Panc1 (cell line): ENCODE measurements at regions not wholly inside any gene's neighbourhood (a gene's known extent, or its start where the extent isn't known, plus 50 kb on each side); places are given as distances from the start of the nearest gene placed in this dataset.

Experiments
- POLR2AphosphoS5 ChIP-seq: IDR thresholded peaks from 2 replicates; pipeline ENCODE4 v1.6.1; 2012; ENCODE audit warnings: mild to moderate bottlenecking, low read depth, low read length, moderate library complexity
- TCF7L2 ChIP-seq: IDR thresholded peaks from 2 replicates; pipeline ENCODE4 v1.6.1; 2011; ENCODE audit warnings: mild to moderate bottlenecking, low read depth, low read length, inconsistent platforms
- TF ChIP-seq, protein P1 (sequence below): fragments of 450-650 bp; IDR thresholded peaks from 2 replicates; pipeline ENCODE4 v1.5.1; 2017; ENCODE audit warnings: mild to moderate bottlenecking
- TF ChIP-seq, protein P2 (sequence below), 2 experiments: IDR thresholded peaks; 2 replicates each; pipeline ENCODE4 v1.6.1; 2011 to 2012; ENCODE audit warnings: low read depth in 2 of 2, control low read depth in 1 of 2, low read length in 1 of 2, mild to moderate bottlenecking in 1 of 2, moderate library complexity in 1 of 2; ENCODE audit not compliant: insufficient read depth in 1 of 2

DNA sequence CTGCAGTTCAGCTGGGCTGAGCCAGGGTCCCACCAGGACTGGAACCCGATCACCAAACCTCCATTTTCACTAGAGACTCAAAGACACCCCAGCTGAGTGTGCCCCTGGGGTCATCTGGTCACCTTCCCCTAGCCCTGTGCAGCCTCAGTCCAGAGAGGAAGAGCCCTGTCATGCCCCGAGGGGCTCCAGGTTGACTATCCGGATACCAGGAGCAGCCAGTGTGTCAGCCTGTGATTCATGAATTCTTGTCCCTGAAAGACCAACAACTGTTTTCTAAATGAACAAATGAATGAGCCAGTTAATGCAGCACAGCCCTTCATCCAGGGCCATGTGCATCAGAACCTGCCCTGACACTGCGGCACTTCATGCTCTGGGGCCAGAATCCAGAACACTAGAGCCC is 201.9 kb upstream of the TCERG1L start:
- TF ChIP-seq, protein P1, sequence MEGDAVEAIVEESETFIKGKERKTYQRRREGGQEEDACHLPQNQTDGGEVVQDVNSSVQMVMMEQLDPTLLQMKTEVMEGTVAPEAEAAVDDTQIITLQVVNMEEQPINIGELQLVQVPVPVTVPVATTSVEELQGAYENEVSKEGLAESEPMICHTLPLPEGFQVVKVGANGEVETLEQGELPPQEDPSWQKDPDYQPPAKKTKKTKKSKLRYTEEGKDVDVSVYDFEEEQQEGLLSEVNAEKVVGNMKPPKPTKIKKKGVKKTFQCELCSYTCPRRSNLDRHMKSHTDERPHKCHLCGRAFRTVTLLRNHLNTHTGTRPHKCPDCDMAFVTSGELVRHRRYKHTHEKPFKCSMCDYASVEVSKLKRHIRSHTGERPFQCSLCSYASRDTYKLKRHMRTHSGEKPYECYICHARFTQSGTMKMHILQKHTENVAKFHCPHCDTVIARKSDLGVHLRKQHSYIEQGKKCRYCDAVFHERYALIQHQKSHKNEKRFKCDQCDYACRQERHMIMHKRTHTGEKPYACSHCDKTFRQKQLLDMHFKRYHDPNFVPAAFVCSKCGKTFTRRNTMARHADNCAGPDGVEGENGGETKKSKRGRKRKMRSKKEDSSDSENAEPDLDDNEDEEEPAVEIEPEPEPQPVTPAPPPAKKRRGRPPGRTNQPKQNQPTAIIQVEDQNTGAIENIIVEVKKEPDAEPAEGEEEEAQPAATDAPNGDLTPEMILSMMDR = no peak
- TF ChIP-seq POLR2AphosphoS5 (no peak), TCF7L2 (no peak)
- TF ChIP-seq, protein P2, sequence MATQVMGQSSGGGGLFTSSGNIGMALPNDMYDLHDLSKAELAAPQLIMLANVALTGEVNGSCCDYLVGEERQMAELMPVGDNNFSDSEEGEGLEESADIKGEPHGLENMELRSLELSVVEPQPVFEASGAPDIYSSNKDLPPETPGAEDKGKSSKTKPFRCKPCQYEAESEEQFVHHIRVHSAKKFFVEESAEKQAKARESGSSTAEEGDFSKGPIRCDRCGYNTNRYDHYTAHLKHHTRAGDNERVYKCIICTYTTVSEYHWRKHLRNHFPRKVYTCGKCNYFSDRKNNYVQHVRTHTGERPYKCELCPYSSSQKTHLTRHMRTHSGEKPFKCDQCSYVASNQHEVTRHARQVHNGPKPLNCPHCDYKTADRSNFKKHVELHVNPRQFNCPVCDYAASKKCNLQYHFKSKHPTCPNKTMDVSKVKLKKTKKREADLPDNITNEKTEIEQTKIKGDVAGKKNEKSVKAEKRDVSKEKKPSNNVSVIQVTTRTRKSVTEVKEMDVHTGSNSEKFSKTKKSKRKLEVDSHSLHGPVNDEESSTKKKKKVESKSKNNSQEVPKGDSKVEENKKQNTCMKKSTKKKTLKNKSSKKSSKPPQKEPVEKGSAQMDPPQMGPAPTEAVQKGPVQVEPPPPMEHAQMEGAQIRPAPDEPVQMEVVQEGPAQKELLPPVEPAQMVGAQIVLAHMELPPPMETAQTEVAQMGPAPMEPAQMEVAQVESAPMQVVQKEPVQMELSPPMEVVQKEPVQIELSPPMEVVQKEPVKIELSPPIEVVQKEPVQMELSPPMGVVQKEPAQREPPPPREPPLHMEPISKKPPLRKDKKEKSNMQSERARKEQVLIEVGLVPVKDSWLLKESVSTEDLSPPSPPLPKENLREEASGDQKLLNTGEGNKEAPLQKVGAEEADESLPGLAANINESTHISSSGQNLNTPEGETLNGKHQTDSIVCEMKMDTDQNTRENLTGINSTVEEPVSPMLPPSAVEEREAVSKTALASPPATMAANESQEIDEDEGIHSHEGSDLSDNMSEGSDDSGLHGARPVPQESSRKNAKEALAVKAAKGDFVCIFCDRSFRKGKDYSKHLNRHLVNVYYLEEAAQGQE (IDR thresholded peaks at IDR 0.05; ENCODE audit: insufficient read depth in 1 of 2, low read depth in 2 of 2, low read length in 1 of 2) = no peak
